IPS-15b (cell line): ENCODE measurements at regions not wholly inside any gene's neighbourhood (a gene's known extent, or its start where the extent isn't known, plus 50 kb on each side); places are given as distances from the start of the nearest gene placed in this dataset.
"Not testable (repeated sequence)": the region's sequence is repeated elsewhere in the genome, so short reads cannot be mapped to it uniquely, and the experiment has no call there.

Experiments used
- H3K27me3 ChIP-seq: one replicate; pipeline ENCODE4 v1.6.1; 2013; ENCODE audit warnings: low read length; ENCODE audit not compliant: control insufficient read depth, insufficient read depth
- H3K36me3 ChIP-seq: one replicate; pipeline ENCODE4 v1.6.1; 2013; ENCODE audit warnings: low read length; ENCODE audit not compliant: control insufficient read depth, insufficient read depth
- H3K4me1 ChIP-seq: one replicate; pipeline ENCODE4 v1.6.1; 2013; ENCODE audit warnings: mild to moderate bottlenecking, low read length; ENCODE audit not compliant: control insufficient read depth, insufficient read depth
- H3K4me3 ChIP-seq: one replicate; pipeline ENCODE4 v1.5.1; 2013; ENCODE audit warnings: low read depth, low read length
- H3K9ac ChIP-seq: one replicate; pipeline ENCODE4 v1.6.1; 2013; ENCODE audit warnings: low read depth, mild to moderate bottlenecking, low read length
- H3K9me3 ChIP-seq: one replicate; pipeline ENCODE4 v1.6.1; 2013; ENCODE audit warnings: mild to moderate bottlenecking, low read length; ENCODE audit not compliant: control insufficient read depth, insufficient read depth

DNA sequence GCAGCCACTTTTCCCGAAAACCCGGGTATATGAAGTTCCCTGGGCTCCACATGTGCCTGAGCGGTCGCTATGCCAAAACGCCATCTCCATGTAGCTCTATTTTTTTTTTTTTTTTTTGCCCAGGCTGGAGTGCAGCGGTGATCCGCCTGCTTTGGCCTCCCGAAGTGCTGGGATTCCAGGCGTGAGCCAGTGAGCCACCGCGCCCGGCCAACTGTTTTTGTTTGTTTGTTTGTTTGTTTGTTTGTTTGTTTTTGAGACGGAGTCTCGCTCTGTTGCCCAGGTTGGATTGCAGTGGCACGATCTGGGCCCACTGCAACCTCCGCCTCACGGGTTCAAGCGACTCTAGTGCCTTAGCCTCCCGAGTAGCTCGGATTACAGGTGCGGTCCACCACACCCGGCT, 237.5 kb upstream of the IRAK1BP1 start:
- H3K36me3 ChIP-seq, result no peaks in the 10 kb centered on the region
- no peak overlapping the region for H3K9ac ChIP-seq
- H3K9me3 ChIP-seq, result no peaks in the 10 kb centered on the region
- no peaks in the 10 kb centered on the region for H3K27me3 ChIP-seq
- peak overlapping the region; percentile 34 for H3K4me3 ChIP-seq
- H3K4me1 ChIP-seq, result no peaks in the 10 kb centered on the region

DNA sequence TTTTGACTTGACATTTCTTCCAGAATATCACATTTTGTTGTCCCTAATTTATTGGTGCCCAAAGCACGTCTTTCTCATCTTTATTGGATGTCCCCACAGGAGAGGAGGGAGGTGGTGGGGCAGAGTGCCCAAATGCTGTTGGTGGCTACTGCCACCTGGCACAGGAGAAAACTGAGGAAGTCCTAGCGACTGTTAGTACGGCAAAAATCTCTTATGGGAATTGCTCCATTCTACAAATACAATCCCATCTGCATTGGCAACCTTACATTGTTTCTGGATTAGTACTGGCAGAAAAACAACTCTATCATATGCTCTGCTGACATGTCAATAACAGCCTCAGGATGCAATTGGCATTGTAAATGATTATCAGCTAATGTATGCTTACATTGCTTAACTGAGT, 235.4 kb upstream of the IRAK1BP1 start:
- Histone ChIP-seq H3K36me3 (no peaks in the 10 kb centered on the region), H3K9ac (no peak overlapping the region), H3K4me1 (no peaks in the 10 kb centered on the region), H3K4me3 (no peak overlapping the region), H3K27me3 (no peaks in the 10 kb centered on the region), H3K9me3 (no peaks in the 10 kb centered on the region)

DNA sequence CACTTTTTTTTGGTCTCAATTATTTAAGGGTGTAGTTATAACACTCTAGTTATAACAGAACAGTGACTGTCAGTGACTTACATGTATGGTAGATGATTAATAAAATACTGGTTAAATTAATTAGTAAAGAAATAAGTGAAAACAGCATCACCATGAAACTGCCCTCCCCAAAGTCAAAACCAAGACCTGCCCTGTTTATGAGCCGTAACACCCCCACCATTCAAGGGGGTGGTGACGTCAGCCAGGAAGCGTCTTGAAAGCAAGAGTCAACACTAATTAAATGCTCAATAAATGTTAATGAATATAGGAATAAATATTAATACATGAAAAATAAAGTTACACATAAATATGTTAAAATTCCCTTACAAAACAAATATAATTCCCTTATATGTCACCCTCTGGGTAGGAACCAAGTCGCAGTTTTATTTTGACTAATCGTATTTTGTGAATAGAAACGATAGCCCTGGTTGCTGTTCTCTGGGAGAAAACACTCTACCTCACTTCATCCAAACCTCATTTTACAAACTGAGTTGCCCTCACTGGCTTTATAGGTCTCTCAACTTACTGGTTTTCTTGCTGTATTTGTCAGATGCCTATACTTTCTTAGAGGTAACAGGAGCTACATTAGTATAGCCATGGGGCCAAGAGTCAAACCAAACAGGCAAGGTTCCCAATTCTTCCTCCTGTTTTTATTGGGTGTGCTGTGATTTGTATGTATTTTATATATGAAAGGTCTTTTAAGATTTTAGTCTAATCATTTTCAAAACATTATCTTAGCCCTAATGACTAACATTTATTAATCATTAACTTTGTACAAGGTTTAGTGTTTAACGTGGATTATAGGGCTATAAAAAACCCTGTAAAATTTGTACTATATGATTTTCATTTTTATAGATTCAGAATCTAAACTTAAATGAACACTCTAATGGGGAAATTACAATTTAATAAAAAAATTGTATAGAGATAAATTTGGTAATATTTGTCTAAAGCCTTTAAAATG, 227.9 kb upstream of the IRAK1BP1 start:
- Histone ChIP-seq H3K4me3 (no peak overlapping the region), H3K4me1 (no peaks in the 10 kb centered on the region), H3K27me3 (no peaks in the 10 kb centered on the region), H3K9ac (no peak overlapping the region), H3K36me3 (no peaks in the 10 kb centered on the region), H3K9me3 (no peaks in the 10 kb centered on the region)

DNA sequence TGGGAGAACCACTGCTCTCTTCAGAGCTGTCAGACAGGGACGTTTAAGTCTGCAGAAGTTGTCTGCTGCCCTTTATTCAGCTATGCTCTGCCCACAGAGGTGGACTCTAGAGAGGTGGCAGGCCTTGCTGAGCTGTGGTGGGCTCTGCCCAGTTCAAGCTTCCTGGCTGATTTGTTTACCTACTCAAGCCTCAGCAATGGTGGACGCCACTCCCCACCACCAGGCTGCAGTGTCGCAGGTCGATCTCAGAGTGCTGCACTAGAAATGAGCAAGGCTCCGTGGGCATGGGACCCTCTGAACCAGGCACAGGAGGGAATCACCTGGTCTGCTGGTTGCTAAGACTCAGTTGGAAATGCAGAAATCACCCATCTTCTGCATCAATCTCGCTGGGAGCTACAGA, 223.4 kb upstream of the IRAK1BP1 start:
- not testable (repeated sequence) for H3K4me1 ChIP-seq, H3K27me3 ChIP-seq, H3K4me3 ChIP-seq, H3K9ac ChIP-seq, H3K9me3 ChIP-seq, H3K36me3 ChIP-seq

DNA sequence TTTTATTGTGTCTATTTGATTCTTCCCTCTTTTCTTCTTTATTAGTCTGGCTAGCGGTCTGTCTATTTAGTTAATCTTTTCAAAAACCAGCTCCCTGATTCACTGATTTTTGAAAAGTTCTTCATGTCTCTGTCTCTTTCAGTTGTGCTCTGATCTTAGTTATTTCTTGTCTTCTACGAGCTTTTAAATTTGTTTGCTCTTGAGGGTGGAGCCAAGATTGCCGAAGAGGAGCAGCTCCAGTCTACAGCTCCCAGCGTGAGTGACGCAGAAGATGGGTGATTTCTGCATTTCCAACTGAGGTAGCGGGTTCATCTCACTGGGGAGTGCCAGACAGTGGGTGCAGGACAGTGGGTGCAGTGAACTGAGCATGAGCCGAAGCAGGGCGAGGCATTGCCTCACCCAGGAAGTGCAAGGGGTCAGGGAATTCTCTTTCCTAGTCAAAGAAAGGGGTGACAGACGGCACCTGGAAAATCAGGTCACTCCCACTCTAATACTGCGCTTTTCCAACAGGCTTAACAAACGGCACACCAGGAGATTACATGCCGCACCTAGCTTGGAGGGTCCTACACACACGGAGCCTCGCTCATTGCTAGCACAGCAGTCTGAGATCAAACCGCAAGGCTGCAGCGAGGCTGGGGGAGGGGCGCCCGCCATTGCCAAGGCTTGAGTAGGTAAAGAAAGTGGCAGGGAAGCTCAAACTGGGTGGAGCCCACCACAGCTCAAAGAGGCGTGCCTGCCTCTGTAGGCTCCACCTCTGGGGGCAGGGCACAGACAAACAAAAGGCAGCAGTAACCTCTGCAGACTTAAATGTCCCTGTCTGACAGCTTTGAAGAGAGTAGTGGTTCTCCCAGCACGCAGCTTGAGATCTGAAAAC, 220.6 kb upstream of the IRAK1BP1 start:
- H3K4me3 ChIP-seq, result peak overlapping the region; percentile 32
- H3K9me3 ChIP-seq, H3K9ac ChIP-seq, H3K4me1 ChIP-seq, H3K36me3 ChIP-seq, H3K27me3 ChIP-seq: not testable (repeated sequence)

DNA sequence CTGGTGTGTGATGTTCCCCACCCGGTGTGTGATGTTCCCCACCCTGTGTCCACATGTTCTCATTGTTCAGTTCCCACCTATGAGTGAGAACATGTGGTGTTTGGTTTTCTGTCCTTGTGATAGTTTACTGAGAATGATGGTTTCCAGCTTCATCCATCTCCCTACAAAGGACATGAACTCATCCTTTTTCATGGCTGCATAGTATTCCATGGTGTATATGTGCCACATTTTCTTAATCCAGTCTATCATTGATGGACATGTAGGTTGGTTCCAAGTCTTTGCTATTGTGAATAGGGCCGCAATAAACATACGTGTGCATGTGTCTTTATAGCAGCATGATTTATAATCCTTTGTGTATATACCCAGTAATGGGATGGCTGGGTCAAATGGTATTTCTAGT, 201.5 kb upstream of the IRAK1BP1 start:
- H3K9me3 ChIP-seq, H3K27me3 ChIP-seq, H3K36me3 ChIP-seq, H3K4me3 ChIP-seq, H3K9ac ChIP-seq: not testable (repeated sequence)
- peaks cover 11% of the 10 kb centered on the region for H3K4me1 ChIP-seq

GRCh38 chr6:78666764-78667163, 200.6 kb upstream of the IRAK1BP1 start:
- Histone ChIP-seq H3K4me1 (peaks cover 13% of the 10 kb centered on the region), H3K9ac (no peak overlapping the region)

GRCh38 chr6:78670156-78670555, 197.2 kb upstream of the IRAK1BP1 start:
- Histone ChIP-seq H3K27me3 (no peaks in the 10 kb centered on the region), H3K9ac (no peak overlapping the region), H3K4me1 (peaks cover 13% of the 10 kb centered on the region), H3K9me3 (no peaks in the 10 kb centered on the region), H3K4me3 (no peak overlapping the region), H3K36me3 (no peaks in the 10 kb centered on the region)

More at GRCh38 chr6:78666764-78667163, 200.6 kb upstream of the IRAK1BP1 start:
- Histone ChIP-seq H3K36me3 (no peaks in the 10 kb centered on the region), H3K9me3 (no peaks in the 10 kb centered on the region), H3K4me3 (no peak overlapping the region), H3K27me3 (no peaks in the 10 kb centered on the region)

GRCh38 chr6:78670802-78671201, 196.5 kb upstream of the IRAK1BP1 start:
- Histone ChIP-seq H3K36me3 (no peaks in the 10 kb centered on the region), H3K9me3 (peaks cover 2% of the 10 kb centered on the region), H3K9ac (no peak overlapping the region), H3K27me3 (no peaks in the 10 kb centered on the region), H3K4me1 (peaks cover 13% of the 10 kb centered on the region), H3K4me3 (no peak overlapping the region)

DNA sequence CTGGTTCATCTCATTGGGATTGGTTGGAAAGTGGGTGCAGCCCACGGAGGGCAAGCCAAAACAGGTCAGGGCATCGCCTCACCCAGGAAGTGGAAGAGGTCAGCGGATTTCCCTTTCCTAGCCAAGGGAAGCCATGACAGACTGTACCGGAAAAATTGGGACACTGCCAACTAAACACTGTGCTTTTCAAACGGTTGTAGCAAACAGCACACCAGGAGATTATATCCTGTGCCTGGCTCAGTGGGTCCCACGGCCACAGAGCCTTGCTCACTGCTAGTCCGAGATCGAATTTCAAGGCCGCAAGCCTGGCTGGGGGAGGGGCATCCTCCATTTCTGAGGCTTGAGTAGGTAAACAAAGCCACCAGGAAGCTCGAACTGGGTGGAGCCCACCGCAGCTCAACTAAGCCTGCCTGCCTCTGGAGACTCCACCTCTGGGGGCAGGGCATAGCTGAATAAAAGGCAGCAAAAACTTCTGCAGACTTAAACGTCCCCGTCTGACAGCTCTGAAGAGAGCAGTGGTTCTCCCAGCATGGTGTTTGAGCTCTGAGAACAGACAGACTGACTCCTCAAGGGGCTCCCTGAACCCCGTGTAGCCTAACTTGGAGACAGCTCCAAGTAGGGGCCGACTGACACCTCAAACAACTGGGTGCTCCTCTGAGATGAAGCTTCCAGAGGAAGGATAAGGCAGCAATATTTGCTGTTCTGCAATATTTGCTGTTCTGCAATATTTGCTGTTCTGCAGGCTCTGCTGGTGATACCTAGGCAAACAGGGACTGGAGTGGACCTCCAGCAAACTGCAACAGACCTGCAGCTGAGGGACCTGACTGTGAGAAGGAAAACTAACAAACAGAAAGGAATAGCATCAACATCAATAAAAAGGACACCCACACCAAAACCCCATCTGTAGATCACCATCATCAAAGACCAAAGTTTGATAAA, 191.0 kb upstream of the IRAK1BP1 start:
- not testable (repeated sequence) for H3K27me3 ChIP-seq, H3K9ac ChIP-seq, H3K36me3 ChIP-seq, H3K4me3 ChIP-seq, H3K9me3 ChIP-seq, H3K4me1 ChIP-seq

DNA sequence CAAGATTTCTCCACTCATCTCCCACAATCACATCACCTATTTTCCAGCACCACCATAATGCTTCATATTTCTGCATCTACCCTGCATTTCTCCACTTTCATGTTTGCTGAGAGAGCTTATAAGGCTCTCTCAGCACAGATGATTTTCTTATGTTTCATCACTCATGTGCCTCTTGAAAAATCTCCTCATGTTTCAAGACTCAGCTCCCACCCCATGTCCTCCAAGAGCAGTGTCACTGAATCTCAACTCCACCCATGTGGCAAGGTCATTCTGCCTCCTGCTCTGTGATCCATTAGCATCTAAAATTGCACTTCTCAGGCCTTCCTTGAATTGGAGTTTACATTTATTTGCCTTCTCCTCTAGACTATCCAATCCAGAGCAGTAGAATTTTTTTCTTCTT, 178.7 kb upstream of the IRAK1BP1 start:
- Histone ChIP-seq H3K36me3 (no peaks in the 10 kb centered on the region), H3K9me3 (no peaks in the 10 kb centered on the region), H3K4me3 (no peak overlapping the region), H3K27me3 (no peaks in the 10 kb centered on the region), H3K4me1 (no peaks in the 10 kb centered on the region), H3K9ac (no peak overlapping the region)
